K562 (cell line): ENCODE measurements at regions not wholly inside any gene's neighbourhood (a gene's known extent, or its start where the extent isn't known, plus 50 kb on each side); places are given as distances from the start of the nearest gene placed in this dataset.

ENCODE experiments used
- ATAC-seq: fragments of 200-7000 bp; cut with Tn5 transposase; 3 replicates; pipeline ENCODE4 v1.9.1; 2020; ENCODE audit warnings: moderate library complexity
- BruUV-seq: library from RNA; stranded (reverse); fragments of 400-500 nt; replicated peaks from 2 replicates; lab custom pipeline; 2021; lab: Mats Ljungman, UMichigan
- CTCF ChIA-PET: fragments of 300-600 bp; formaldehyde crosslinking; extraction: SDS; loops from one replicate; lab custom pipeline; 2021; ENCODE audit warnings: low intra/inter-chr PET ratio; lab: Yijun Ruan, JAX
- POLR2A ChIA-PET: fragments of 300-600, 350-650 bp; sonication (Branson Sonifier 250); formaldehyde crosslinking; extraction: SDS; loops from one replicate; lab custom pipeline; 2021; ENCODE audit warnings: antibody characterized with exemption, inconsistent platforms; lab: Yijun Ruan, JAX
- DNase-seq, 4 experiments: peaks; one replicate each; pipeline versions ENCODE4 v3.0.0 to v3.0.0-alpha.2; 2011 to 2018; ENCODE audit warnings: low spot score in 3 of 4, mixed read lengths in 3 of 4; ENCODE audit errors: extremely low read depth in 1 of 4
- FAIRE-seq: peaks from 2 replicates; lab custom pipeline; 2011; peaks lifted over from hg19 to GRCh38; lab: Jason Lieb, UNC
- H2AFZ ChIP-seq: 2 replicates; pipeline ENCODE4 v1.6.0; 2011; ENCODE audit warnings: low read depth, low read length, control low read depth, inconsistent platforms
- H3K27ac ChIP-seq: fragments of 200-600 bp; 3 replicates; pipeline ENCODE4 v1.8.0; 2011; ENCODE audit warnings: low read depth, mild to moderate bottlenecking, control low read depth, inconsistent platforms, low read length, moderate library complexity, mixed read lengths; ENCODE audit errors: extremely low read depth
- H3K27me3 ChIP-seq, 2 experiments: fragments of 300-600 bp in 1 of 2; 2 replicates in 1 of 2; 3 replicates in 1 of 2; pipeline versions ENCODE4 v1.6.0 to v1.8.0; 2011; ENCODE audit warnings: inconsistent platforms in 2 of 2, low read length in 2 of 2, mild to moderate bottlenecking in 1 of 2, mixed read lengths in 1 of 2, moderate library complexity in 1 of 2; ENCODE audit not compliant: control insufficient read depth in 2 of 2, insufficient read depth in 2 of 2
- H3K36me3 ChIP-seq: fragments of 300-600 bp; 3 replicates; pipeline ENCODE4 v1.8.0; 2011; ENCODE audit warnings: mild to moderate bottlenecking, low read length, inconsistent platforms; ENCODE audit not compliant: control insufficient read depth, insufficient read depth
- H3K4me1 ChIP-seq, 2 experiments: fragments of 200-600 bp in 1 of 2; replicated peaks in 1 of 2; 2 replicates in 1 of 2; 3 replicates in 1 of 2; pipeline versions ENCODE4 v1.5.1 to v1.8.0; 2011; ENCODE audit warnings: inconsistent platforms in 2 of 2, low read length in 2 of 2, mild to moderate bottlenecking in 1 of 2, mixed read lengths in 1 of 2, moderate library complexity in 1 of 2; ENCODE audit not compliant: control insufficient read depth in 2 of 2, insufficient read depth in 2 of 2
- H3K4me2 ChIP-seq: 2 replicates; pipeline ENCODE4 v1.6.1; 2011; ENCODE audit warnings: low read length, control low read depth, inconsistent platforms, mixed read lengths; ENCODE audit not compliant: insufficient read depth
- H3K4me3 ChIP-seq: fragments of 200-600 bp; sonication (generic), shearing (Covaris generic); 2 replicates; pipeline ENCODE4 v1.5.1; 2016; ENCODE audit warnings: control low read depth, inconsistent platforms
- H3K79me2 ChIP-seq: fragments of 200-600 bp; 3 replicates; pipeline ENCODE4 v1.8.0; 2011; ENCODE audit warnings: low read length, inconsistent platforms; ENCODE audit not compliant: control insufficient read depth, insufficient read depth
- H3K9ac ChIP-seq, 2 experiments: 2 replicates each; pipeline versions ENCODE4 v1.6.0 to v1.6.1; 2011; ENCODE audit warnings: low read depth in 2 of 2, low read length in 2 of 2, control low read depth in 1 of 2, inconsistent platforms in 1 of 2, mild to moderate bottlenecking in 1 of 2, mixed read lengths in 1 of 2; ENCODE audit not compliant: insufficient read depth in 1 of 2
- H3K9me1 ChIP-seq: one replicate; pipeline ENCODE4 v1.6.0; 2011; ENCODE audit warnings: inconsistent platforms, mild to moderate bottlenecking, low read length, moderate library complexity; ENCODE audit not compliant: control insufficient read depth, insufficient read depth
- H3K9me3 ChIP-seq: replicated peaks from 2 replicates; pipeline ENCODE4 v1.5.1; 2011; ENCODE audit warnings: low read depth, low read length, inconsistent platforms; ENCODE audit not compliant: control insufficient read depth, insufficient read depth
- H4K20me1 ChIP-seq: replicated peaks from 2 replicates; pipeline ENCODE4 v1.6.1; 2011; ENCODE audit warnings: low read length, inconsistent platforms, mixed read lengths; ENCODE audit not compliant: control insufficient read depth, insufficient read depth
- CBX3 ChIP-seq, 2 experiments: IDR thresholded peaks; 1 replicate in 1 of 2; 2 replicates in 1 of 2; pipeline ENCODE4 v1.6.1; 2012; ENCODE audit warnings: inconsistent platforms in 2 of 2, low read length in 2 of 2, borderline replicate concordance in 1 of 2, control low read depth in 1 of 2
- CCNT2 ChIP-seq: IDR thresholded peaks from 2 replicates; pipeline ENCODE4 v1.6.1; 2011; ENCODE audit warnings: borderline replicate concordance, low read depth, mild to moderate bottlenecking, moderate library complexity, mixed read lengths, low read length; ENCODE audit not compliant: insufficient read length; ENCODE audit errors: extremely low read depth
- CHCHD3 ChIP-seq: fragments of 250-450 bp; sonication (Bioruptor Pico); IDR thresholded peaks from 2 replicates; pipeline ENCODE4 v2.1.2; 2022; ENCODE audit warnings: mild to moderate bottlenecking
- DIDO1 ChIP-seq: fragments of 450-650 bp; IDR thresholded peaks from 2 replicates; pipeline ENCODE4 v1.6.1; 2016; ENCODE audit warnings: low read depth, missing biosample characterization, missing genetic modification characterization
- EP300 ChIP-seq: IDR thresholded peaks from 2 replicates; pipeline ENCODE4 v1.6.1; 2012; ENCODE audit warnings: low read length, improper control_type of control experiment
- GTF2E2 ChIP-seq: fragments of 200-800 bp; sonication (Bioruptor generic); IDR thresholded peaks from 2 replicates; pipeline ENCODE4 v1.6.1; 2016; ENCODE audit warnings: missing genetic modification characterization, missing compliant biosample characterization
- HOMEZ ChIP-seq: fragments of 250-450 bp; sonication (Bioruptor Pico); IDR thresholded peaks from 2 replicates; pipeline ENCODE4 v1.4.0; 2020; ENCODE audit warnings: mild to moderate bottlenecking, moderate library complexity
- LARP7 ChIP-seq: fragments of 450-650 bp; IDR thresholded peaks from 2 replicates; pipeline ENCODE4 v1.6.1; 2016
- RERE ChIP-seq: sonication (generic); formaldehyde crosslinking; IDR thresholded peaks from 2 replicates; pipeline ENCODE4 v1.8.0; 2023; ENCODE audit warnings: missing genetic modification reagents, mild to moderate bottlenecking, borderline replicate concordance
- SNRNP70 ChIP-seq: fragments of 200-400 bp; formaldehyde crosslinking; optimal IDR thresholded peaks from 2 replicates; pipeline ENCODE3; 2017; ENCODE audit warnings: low read depth, low read length
- THRA ChIP-seq: fragments of 450-650 bp; IDR thresholded peaks from 2 replicates; pipeline ENCODE4 v1.6.1; 2017; ENCODE audit warnings: mild to moderate bottlenecking, moderate library complexity
- ZNF449 ChIP-seq: fragments of 250-450 bp; sonication (Bioruptor Pico); IDR thresholded peaks from 2 replicates; pipeline ENCODE4 v1.8.0; 2022; ENCODE audit warnings: moderate library complexity, mild to moderate bottlenecking, inconsistent platforms
- ZNF699 ChIP-seq: fragments of 250-450 bp; sonication (Bioruptor Pico); IDR thresholded peaks from 2 replicates; pipeline ENCODE4 v1.8.0; 2021; ENCODE audit warnings: mild to moderate bottlenecking, moderate library complexity; ENCODE audit not compliant: insufficient replicate concordance
- WGBS: fragments of 100-300 bp; shearing (Covaris generic); methylation state at CpG from one replicate; pipeline ENCODE4 v1.1.6; 2016; ENCODE audit warnings: low coverage, mixed read lengths; ENCODE audit not compliant: insufficient coverage; ENCODE audit errors: missing lambda C conversion rate; 5-methylcytosine and 5-hydroxymethylcytosine counted together
- in situ Hi-C: fragments of 300-500 bp; cut with MboI; formaldehyde crosslinking; loops from 4 replicates; pipeline ENCODE4 v1.15.0; 2018; ENCODE audit warnings: inconsistent platforms, mixed read lengths
- intact Hi-C: fragments of 100-400 bp; cut with micrococcal nuclease; formaldehyde crosslinking; loops from 2 replicates; pipeline ENCODE4 v1.14.2; 2022

DNA sequence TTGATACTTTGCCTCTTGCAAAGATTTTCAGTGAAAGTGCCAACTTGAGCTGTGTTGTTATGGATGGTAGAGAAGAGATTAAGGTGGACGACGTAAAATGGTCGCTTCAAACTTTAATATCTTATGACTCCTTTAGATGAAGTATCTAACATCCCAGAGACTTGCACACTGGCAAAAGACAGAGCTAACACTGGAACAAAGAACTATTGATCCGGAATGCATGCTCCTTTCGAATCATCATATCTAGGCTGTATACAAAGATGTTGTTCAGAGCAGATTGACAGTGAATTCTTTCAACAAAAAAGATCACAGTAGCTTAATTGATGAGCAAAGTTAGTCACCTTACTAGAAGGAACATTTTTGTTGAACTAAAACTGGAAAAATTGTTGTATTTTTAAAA, 592.7 kb downstream of the NXPH1 start:
- no peaks in the 10 kb centered on the region for H3K9me1 ChIP-seq
- H3K4me3 ChIP-seq, result no peak overlapping the region
- H3K79me2 ChIP-seq, result no peaks in the 10 kb centered on the region
- intact Hi-C loops, result no loop called here
- no peaks in the 10 kb centered on the region for H4K20me1 ChIP-seq
- in situ Hi-C loops, result no loop called here
- FAIRE-seq (no peak), ATAC-seq (no peak), DNase-seq (no peak)
- no peak overlapping the region for H3K27ac ChIP-seq
- H3K4me1 ChIP-seq, result no peaks in the 10 kb centered on the region
- no peak overlapping the region for H3K9ac ChIP-seq
- CTCF ChIA-PET, result no interaction called here
- 1% methylated on average over 5 of the region's 5 CpGs for WGBS
- H3K27me3 ChIP-seq, result no peaks in the 10 kb centered on the region
- BruUV-seq, result no TSS peak
- H3K4me2 ChIP-seq, result no peak overlapping the region
- POLR2A ChIA-PET, result no interaction called here
- no peaks in the 10 kb centered on the region for H3K36me3 ChIP-seq
- no peak overlapping the region for H2AFZ ChIP-seq
- H3K9me3 ChIP-seq, result no peaks in the 10 kb centered on the region
- TF ChIP-seq DIDO1 (tag), result no peak
- TF ChIP-seq CBX3 (IDR thresholded peaks at IDR 0.05; ENCODE audit: borderline replicate concordance in 1 of 2, low read length in 2 of 2), result no peak
- no peak for TF ChIP-seq HOMEZ (CRISPR knock-in tag)
- no peak for TF ChIP-seq RERE (CRISPR knock-in tag)
- TF ChIP-seq ZNF699, result no peak
- no peak for TF ChIP-seq CHCHD3 (CRISPR knock-in tag)
- TF ChIP-seq GTF2E2, result no peak
- TF ChIP-seq CCNT2, result no peak
- TF ChIP-seq EP300, result no peak
- TF ChIP-seq THRA, result no peak
- TF ChIP-seq ZNF449 (CRISPR knock-in tag), result no peak
- no peak for TF ChIP-seq LARP7
- no peak for TF ChIP-seq SNRNP70
